GM06990 (cell line): ENCODE measurements at regions not wholly inside any gene's neighbourhood (a gene's known extent, or its start where the extent isn't known, plus 50 kb on each side); places are given as distances from the start of the nearest gene placed in this dataset.

Experiments used
- DNase-seq: peaks from one replicate; pipeline ENCODE4 v3.0.0-alpha.2; 2011; ENCODE audit not compliant: insufficient read length; ENCODE audit errors: extremely low read depth
- H3K27me3 ChIP-seq: replicated peaks from 2 replicates; pipeline ENCODE4 v1.6.0; 2011; ENCODE audit warnings: low read length; ENCODE audit not compliant: control insufficient read depth, insufficient read depth
- H3K36me3 ChIP-seq: 2 replicates; pipeline ENCODE4 v1.5.1; 2011; ENCODE audit warnings: low read length; ENCODE audit not compliant: control insufficient read depth, insufficient read depth
- H3K4me3 ChIP-seq: replicated peaks from 2 replicates; pipeline ENCODE4 v1.5.1; 2011; ENCODE audit warnings: low read depth, mild to moderate bottlenecking, control low read depth, low read length
- TF ChIP-seq, protein P1 (sequence below): IDR thresholded peaks from 2 replicates; pipeline ENCODE4 v1.5.1; 2011; ENCODE audit warnings: low read length, control low read depth, mild to moderate bottlenecking, inconsistent platforms; ENCODE audit not compliant: insufficient read depth, poor library complexity, severe bottlenecking

DNA sequence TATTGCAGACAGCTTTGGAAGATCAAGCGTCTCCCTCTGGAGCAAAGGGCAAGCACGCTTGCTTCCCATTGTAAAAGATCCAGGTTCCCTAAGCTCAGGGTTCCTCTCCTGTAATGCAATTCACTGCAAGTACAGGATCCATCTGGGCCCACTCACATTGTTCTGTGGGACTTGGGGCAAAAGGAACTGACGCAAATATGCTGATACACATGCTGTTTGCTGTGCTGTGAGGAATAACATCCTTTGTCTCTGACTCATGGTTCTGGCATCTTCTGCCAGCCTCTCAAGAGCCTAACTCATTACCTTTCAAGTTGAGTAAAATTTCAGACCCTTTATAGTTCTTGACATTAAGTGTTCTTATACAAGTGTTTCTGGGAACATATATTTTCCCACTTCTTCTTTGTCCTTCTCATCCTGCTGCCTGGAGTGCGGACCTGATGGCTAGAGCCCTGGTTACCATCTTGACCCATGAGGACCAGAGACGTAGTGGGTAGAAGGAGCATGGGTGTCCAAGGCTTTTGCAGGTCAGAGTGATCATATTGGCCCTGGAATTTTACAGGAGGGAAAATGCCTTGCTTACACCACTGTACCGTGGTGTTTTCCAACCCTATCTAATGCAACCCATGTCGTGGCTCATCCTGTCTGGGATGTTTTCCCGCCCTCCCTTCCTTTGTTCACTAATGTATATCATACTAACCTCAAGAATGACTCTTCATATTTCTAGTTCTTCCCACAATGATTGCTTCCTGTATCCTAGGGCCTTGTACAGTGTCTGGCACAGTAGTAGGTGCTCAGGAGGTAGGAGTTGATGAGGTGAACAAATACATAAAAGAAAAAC lies 145.7 kb upstream of the GLI2 start:
- Histone ChIP-seq H3K36me3 (no peaks in the 10 kb centered on the region), H3K4me3 (no peak overlapping the region), H3K27me3 (no peaks in the 10 kb centered on the region; the same call in 1 of the 2 replicates)
- DNase-seq = no peak
- TF ChIP-seq, protein P1, sequence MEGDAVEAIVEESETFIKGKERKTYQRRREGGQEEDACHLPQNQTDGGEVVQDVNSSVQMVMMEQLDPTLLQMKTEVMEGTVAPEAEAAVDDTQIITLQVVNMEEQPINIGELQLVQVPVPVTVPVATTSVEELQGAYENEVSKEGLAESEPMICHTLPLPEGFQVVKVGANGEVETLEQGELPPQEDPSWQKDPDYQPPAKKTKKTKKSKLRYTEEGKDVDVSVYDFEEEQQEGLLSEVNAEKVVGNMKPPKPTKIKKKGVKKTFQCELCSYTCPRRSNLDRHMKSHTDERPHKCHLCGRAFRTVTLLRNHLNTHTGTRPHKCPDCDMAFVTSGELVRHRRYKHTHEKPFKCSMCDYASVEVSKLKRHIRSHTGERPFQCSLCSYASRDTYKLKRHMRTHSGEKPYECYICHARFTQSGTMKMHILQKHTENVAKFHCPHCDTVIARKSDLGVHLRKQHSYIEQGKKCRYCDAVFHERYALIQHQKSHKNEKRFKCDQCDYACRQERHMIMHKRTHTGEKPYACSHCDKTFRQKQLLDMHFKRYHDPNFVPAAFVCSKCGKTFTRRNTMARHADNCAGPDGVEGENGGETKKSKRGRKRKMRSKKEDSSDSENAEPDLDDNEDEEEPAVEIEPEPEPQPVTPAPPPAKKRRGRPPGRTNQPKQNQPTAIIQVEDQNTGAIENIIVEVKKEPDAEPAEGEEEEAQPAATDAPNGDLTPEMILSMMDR = no peak

DNA sequence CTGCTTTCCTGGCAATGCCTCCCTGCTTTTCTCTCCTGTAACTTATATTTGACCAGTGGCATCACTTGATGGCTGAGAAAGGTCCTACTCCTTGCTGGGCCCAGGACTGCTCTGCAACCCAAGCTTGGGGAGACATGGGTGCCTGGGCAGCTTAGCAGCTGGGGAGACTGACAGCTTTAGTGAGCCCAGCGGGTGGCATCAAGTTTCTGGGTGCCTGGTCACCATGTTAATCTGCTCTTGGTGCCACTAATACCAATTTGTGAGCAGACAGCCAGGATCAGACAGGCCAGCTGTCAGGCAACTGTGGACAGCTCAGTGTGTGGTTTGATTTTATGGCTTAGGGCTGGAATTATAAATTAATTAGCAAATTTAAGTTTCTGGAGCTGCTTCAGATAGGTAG lies 144.8 kb upstream of the GLI2 start:
- TF ChIP-seq, protein P1 = no peak
- no peak for DNase-seq
- no peaks in the 10 kb centered on the region; the same call in 1 of the 2 replicates for H3K27me3 ChIP-seq

DNA sequence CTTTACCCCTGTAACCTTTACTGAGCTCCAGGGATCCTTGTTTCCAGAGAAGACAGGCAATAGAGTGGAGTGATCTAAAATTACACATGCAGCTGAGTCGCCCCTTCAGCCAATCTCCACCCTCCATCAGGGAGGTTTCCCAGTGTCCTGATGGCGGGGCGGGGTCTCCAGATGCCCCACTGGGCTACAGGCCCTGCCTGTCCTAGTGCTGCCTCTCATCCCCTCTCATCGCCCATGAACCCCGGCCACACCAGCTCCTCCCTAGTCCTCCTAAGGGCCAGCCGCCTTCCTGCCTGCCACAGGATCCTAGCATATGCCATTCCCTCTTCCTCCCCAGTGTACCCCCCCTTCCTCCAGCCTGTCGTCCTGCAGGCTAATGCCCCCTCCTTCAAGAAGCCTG lies 144.1 kb upstream of the GLI2 start:
- no peaks in the 10 kb centered on the region for H3K36me3 ChIP-seq
- H3K27me3 ChIP-seq = no peaks in the 10 kb centered on the region; the same call in 1 of the 2 replicates
- TF ChIP-seq, protein P1 = no peak
- DNase-seq = no peak
- H3K4me3 ChIP-seq = no peak overlapping the region

More for the DNA sequence above, 144.8 kb upstream of the GLI2 start:
- Histone ChIP-seq H3K36me3 (no peaks in the 10 kb centered on the region), H3K4me3 (no peak overlapping the region)

DNA sequence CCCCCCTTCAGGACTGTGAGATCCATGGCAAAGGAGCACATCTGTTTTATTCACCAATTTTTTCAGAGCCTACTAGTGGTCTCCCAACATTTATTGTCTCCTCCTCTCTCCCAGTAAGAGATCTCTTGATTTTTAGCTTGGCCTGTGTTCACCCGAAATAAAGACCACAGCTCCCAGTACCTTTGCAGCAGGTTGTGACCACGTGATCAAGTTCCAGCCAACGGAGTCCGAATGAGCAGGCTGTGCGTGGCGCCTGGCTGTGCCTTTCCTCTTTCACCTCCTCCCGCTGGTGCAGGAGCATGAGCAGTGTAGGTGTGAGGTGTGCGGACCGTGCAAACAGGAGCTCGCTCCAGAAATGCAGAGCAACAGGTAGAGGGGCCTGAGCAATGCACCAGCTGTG lies 143.6 kb upstream of the GLI2 start:
- TF ChIP-seq, protein P1 = no peak
- DNase-seq = no peak
- no peaks in the 10 kb centered on the region; the same call in 1 of the 2 replicates for H3K27me3 ChIP-seq
- no peak overlapping the region for H3K4me3 ChIP-seq
- H3K36me3 ChIP-seq = no peaks in the 10 kb centered on the region

DNA sequence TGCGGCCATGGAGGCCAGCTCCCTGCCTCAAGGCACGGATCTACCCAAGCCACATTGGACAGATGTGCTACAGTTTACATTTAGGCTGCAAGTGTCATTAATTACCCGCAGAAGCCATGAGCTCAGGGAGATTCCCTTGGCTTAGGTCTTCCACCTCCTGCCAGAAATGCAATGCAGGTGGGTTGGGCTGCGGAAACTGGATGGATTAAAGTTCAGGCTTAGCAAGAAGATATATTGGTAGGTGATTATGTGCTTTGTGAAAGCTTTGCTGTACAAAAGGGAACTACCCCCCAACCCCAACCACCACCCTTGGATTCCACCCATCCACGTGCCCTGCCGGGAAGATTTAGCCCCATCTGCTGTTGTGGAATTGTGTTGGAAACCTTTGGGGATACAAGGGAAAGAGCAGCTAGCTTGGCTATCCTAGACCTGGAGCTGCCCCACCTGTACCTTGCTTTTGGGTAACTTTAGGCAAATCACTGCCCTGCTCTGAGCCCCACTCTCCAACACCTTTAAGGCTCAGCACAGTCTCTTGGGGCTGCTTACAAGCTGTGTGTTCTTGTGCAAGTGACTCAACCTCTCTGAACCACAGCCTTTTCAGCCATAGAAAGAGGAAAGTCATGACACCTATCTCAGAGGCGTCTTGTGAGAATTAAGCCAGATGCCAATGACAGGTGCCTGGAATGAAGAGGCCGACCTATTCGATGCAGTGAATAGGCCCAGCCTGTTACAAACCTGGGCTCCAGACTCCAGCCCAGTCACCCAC lies 141.6 kb upstream of the GLI2 start:
- Histone ChIP-seq H3K4me3 (no peak overlapping the region), H3K27me3 (no peaks in the 10 kb centered on the region; the same call in 1 of the 2 replicates), H3K36me3 (no peaks in the 10 kb centered on the region)
- no peak for DNase-seq
- TF ChIP-seq, protein P1 = no peak
